Neural progenitor cell (in vitro differentiated cells): ENCODE measurements at regions not wholly inside any gene's neighbourhood (a gene's known extent, or its start where the extent isn't known, plus 50 kb on each side); places are given as distances from the start of the nearest gene placed in this dataset.

ENCODE experiments used
- EZH2phosphoT487 ChIP-seq: fragments of 200-600 bp; sonication (generic); IDR thresholded peaks from 2 replicates; pipeline ENCODE4 v1.6.1; 2017; ENCODE audit warnings: antibody characterized with exemption
- TF ChIP-seq, protein P1 (sequence below): fragments of 200-600 bp; sonication (generic); IDR thresholded peaks from 2 replicates; pipeline ENCODE4 v1.5.1; 2017; ENCODE audit warnings: antibody characterized with exemption, mild to moderate bottlenecking

DNA sequence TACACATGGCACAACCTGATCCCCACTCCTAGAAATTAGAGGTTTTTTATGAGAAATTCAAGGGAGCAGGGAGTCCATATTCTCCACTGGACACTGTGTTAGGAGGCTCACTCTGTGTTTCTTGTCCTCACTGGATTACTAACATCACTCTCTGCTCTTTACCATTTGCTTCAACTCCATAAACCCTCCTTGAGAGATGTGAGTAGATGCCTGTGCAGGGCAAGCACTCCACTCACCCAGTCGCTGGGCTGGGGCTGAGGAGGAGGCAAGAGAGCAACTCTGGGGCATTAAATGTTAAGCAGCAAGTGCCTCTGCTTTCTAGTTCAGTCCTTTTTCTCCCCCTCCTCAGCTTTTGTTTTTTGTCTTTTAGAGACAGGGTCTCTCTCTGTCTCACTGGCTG lies 115.1 kb downstream of the LARP7 start:
- TF ChIP-seq, protein P1, sequence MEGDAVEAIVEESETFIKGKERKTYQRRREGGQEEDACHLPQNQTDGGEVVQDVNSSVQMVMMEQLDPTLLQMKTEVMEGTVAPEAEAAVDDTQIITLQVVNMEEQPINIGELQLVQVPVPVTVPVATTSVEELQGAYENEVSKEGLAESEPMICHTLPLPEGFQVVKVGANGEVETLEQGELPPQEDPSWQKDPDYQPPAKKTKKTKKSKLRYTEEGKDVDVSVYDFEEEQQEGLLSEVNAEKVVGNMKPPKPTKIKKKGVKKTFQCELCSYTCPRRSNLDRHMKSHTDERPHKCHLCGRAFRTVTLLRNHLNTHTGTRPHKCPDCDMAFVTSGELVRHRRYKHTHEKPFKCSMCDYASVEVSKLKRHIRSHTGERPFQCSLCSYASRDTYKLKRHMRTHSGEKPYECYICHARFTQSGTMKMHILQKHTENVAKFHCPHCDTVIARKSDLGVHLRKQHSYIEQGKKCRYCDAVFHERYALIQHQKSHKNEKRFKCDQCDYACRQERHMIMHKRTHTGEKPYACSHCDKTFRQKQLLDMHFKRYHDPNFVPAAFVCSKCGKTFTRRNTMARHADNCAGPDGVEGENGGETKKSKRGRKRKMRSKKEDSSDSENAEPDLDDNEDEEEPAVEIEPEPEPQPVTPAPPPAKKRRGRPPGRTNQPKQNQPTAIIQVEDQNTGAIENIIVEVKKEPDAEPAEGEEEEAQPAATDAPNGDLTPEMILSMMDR: no peak
- no peak for TF ChIP-seq EZH2phosphoT487
